ENCODE measurements at regions not wholly inside any gene's neighbourhood (a gene's known extent, or its start where the extent isn't known, plus 50 kb on each side); places are given as distances from the start of the nearest gene placed in this dataset.

DNA sequence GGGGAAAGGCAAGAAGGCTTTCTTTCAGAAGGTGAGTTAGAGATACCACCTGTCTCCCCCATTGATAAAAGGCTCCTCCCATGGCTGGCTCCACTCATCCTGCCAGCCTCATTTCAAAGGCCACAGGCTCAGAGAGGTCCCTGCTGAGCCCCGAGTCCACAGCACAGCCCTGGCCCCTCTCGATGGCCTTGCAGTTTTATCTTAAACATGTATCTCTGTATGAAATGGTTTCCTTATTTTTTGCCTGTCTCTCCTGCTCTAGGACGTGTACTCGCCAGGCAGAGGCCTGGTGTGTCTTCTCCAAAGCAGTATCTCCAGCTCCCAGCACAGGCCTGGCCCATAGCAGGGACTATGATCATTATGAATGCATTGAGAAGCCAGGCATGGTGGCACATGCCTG, 160.5 kb upstream of the NSMCE3 start:
- H3K36me3 Mint-ChIP-seq: no peaks in the 10 kb centered on the region
- Histone ChIP-seq H3K4me2 (no peak overlapping the region), H3K27ac (no peak overlapping the region), H3K9ac (no peak overlapping the region), H3K9me3 (ENCODE audit: low read depth) (no peaks in the 10 kb centered on the region), H2AFZ (replicated peaks) (no peak overlapping the region), H3K36me3 (no peaks in the 10 kb centered on the region), H3K27me3 (no peaks in the 10 kb centered on the region), H3K4me3 (no peak overlapping the region), H3F3A (ENCODE audit: low read depth) (no peaks in the 10 kb centered on the region), H3K4me1 (no peaks in the 10 kb centered on the region), H4K20me1 (ENCODE audit: low read depth) (no peaks in the 10 kb centered on the region), H3K79me2 (ENCODE audit: low read depth) (no peaks in the 10 kb centered on the region)
- H3K27ac Mint-ChIP-seq: no peak overlapping the region
- DNase-seq (ENCODE audit: low spot score): no peak
- no peak overlapping the region for H3K4me3 Mint-ChIP-seq
- H3K27me3 Mint-ChIP-seq (ENCODE audit: insufficient read depth, low read depth): no peaks in the 10 kb centered on the region
- no peak for TF ChIP-seq EZH2 (IDR thresholded peaks at IDR 0.05)
- TF ChIP-seq, protein P1, sequence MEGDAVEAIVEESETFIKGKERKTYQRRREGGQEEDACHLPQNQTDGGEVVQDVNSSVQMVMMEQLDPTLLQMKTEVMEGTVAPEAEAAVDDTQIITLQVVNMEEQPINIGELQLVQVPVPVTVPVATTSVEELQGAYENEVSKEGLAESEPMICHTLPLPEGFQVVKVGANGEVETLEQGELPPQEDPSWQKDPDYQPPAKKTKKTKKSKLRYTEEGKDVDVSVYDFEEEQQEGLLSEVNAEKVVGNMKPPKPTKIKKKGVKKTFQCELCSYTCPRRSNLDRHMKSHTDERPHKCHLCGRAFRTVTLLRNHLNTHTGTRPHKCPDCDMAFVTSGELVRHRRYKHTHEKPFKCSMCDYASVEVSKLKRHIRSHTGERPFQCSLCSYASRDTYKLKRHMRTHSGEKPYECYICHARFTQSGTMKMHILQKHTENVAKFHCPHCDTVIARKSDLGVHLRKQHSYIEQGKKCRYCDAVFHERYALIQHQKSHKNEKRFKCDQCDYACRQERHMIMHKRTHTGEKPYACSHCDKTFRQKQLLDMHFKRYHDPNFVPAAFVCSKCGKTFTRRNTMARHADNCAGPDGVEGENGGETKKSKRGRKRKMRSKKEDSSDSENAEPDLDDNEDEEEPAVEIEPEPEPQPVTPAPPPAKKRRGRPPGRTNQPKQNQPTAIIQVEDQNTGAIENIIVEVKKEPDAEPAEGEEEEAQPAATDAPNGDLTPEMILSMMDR (IDR thresholded peaks at IDR 0.05): no peak
- no peak for TF ChIP-seq EZH2phosphoT487 (IDR thresholded peaks at IDR 0.05)
- H3K4me1 Mint-ChIP-seq: peaks cover 12% of the 10 kb centered on the region
- no peaks in the 10 kb centered on the region for H3K9me3 Mint-ChIP-seq

DNA sequence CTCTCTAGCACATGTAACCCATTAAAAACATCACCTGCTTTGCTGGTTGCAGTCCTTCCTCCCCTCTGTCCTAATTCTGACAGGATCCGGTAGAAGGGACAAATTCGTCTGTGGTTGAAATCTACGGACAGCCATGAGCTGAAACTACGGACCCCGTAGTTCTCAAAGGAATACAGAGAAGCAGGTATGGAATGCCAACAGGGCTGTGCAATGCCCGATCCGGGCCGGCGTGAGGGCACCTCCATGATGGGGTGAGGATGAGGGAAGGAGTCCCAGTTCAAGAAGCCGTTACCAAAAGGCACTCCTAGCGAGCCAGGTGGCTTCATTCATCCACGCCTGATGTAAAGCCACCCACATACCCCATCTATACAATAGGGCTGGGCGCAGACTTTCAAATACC, 160.0 kb upstream of the NSMCE3 start:
- Histone ChIP-seq H3K79me2 (ENCODE audit: low read depth) (no peaks in the 10 kb centered on the region), H3K9me3 (ENCODE audit: low read depth) (no peaks in the 10 kb centered on the region), H3K36me3 (no peaks in the 10 kb centered on the region), H3K4me2 (no peak overlapping the region), H2AFZ (replicated peaks) (no peak overlapping the region), H4K20me1 (ENCODE audit: low read depth) (no peaks in the 10 kb centered on the region), H3K27ac (no peak overlapping the region), H3F3A (ENCODE audit: low read depth) (no peaks in the 10 kb centered on the region), H3K4me3 (no peak overlapping the region), H3K27me3 (no peaks in the 10 kb centered on the region), H3K9ac (no peak overlapping the region), H3K4me1 (no peaks in the 10 kb centered on the region)
- Mint-ChIP-seq H3K4me3 (no peak overlapping the region), H3K27me3 (ENCODE audit: insufficient read depth, low read depth) (no peaks in the 10 kb centered on the region), H3K9me3 (peaks cover 1% of the 10 kb centered on the region), H3K36me3 (no peaks in the 10 kb centered on the region), H3K27ac (no peak overlapping the region), H3K4me1 (peaks cover 9% of the 10 kb centered on the region)
- no peak for DNase-seq (ENCODE audit: low spot score)
- TF ChIP-seq EZH2phosphoT487 (IDR thresholded peaks at IDR 0.05): no peak
- TF ChIP-seq EZH2 (IDR thresholded peaks at IDR 0.05): no peak
- TF ChIP-seq, protein P1 (IDR thresholded peaks at IDR 0.05): no peak

DNA sequence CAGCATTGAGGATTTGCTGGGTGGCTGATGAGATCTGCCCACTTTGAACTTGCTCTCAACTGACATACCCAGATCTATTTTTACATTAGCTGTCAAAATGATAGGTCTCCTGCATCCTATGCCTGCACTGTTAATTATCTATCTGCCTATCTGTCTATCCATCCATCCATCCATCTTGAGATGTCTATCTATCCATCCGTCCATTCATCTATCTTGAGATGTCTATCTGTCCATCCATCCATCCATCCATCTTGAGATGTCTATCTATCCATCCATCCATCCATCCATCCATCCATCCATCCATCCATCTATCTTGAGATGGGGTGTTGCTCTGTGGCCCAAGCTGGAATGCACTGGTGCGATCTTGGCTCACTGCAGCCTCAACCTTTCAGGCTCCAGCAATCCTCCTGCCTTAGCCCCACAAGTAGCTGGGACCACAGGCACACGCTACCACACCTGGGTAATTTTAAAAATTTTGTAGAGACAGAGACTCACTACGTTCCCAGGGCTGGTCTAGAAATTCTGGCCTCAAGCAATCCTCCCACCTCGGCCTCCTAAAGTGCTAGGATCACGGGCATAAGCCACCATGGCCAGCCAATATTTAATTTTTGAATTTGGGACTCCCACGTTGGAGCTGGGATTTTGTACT, 159.4 kb upstream of the NSMCE3 start:
- no peaks in the 10 kb centered on the region for H3K36me3 ChIP-seq
- no peak overlapping the region for H3K4me2 ChIP-seq
- Mint-ChIP-seq H3K9me3 (peaks cover 6% of the 10 kb centered on the region), H3K27ac (no peak overlapping the region), H3K27me3 (ENCODE audit: insufficient read depth, low read depth) (no peaks in the 10 kb centered on the region), H3K4me1 (peaks cover 5% of the 10 kb centered on the region), H3K4me3 (no peak overlapping the region), H3K36me3 (no peaks in the 10 kb centered on the region)
- no peak for DNase-seq (ENCODE audit: low spot score)
- no peaks in the 10 kb centered on the region for H3K4me1 ChIP-seq
- no peaks in the 10 kb centered on the region for H3K79me2 ChIP-seq (ENCODE audit: low read depth)
- no peaks in the 10 kb centered on the region for H4K20me1 ChIP-seq (ENCODE audit: low read depth)
- H2AFZ ChIP-seq (replicated peaks): no peak overlapping the region
- TF ChIP-seq, protein P1 (IDR thresholded peaks at IDR 0.05): no peak
- TF ChIP-seq EZH2phosphoT487 (IDR thresholded peaks at IDR 0.05) (no peak), EZH2 (IDR thresholded peaks at IDR 0.05) (no peak)
- no peak overlapping the region for H3K4me3 ChIP-seq
- no peaks in the 10 kb centered on the region for H3F3A ChIP-seq (ENCODE audit: low read depth)
- no peak overlapping the region for H3K27ac ChIP-seq
- no peaks in the 10 kb centered on the region for H3K27me3 ChIP-seq
- no peak overlapping the region for H3K9ac ChIP-seq
- H3K9me3 ChIP-seq (ENCODE audit: low read depth): no peaks in the 10 kb centered on the region
